KMS-11 (cell line): ENCODE measurements at regions not wholly inside any gene's neighbourhood (a gene's known extent, or its start where the extent isn't known, plus 50 kb on each side); places are given as distances from the start of the nearest gene placed in this dataset.

Experiments
- H2AFZ ChIP-seq: fragments of 200-600 bp; sonication (generic); 2 replicates; pipeline ENCODE4 v1.6.1; 2016; ENCODE audit warnings: antibody characterized with exemption, mixed run types, low read depth
- H3K27ac ChIP-seq: fragments of 200-600 bp; sonication (generic); 2 replicates; pipeline ENCODE4 v1.6.1; 2016; ENCODE audit warnings: mild to moderate bottlenecking, mixed run types
- H3K27me3 ChIP-seq: fragments of 200-600 bp; sonication (generic); 2 replicates; pipeline ENCODE4 v1.6.1; 2017; ENCODE audit warnings: mild to moderate bottlenecking, low read depth, mixed run types, moderate library complexity; ENCODE audit not compliant: insufficient read depth
- H3K36me3 ChIP-seq: fragments of 200-600 bp; sonication (generic); 2 replicates; pipeline ENCODE4 v1.6.1; 2017; ENCODE audit warnings: mild to moderate bottlenecking, mixed run types; ENCODE audit not compliant: insufficient read depth
- H3K4me1 ChIP-seq: fragments of 200-600 bp; sonication (generic); 2 replicates; pipeline ENCODE4 v1.6.1; 2016; ENCODE audit warnings: mild to moderate bottlenecking, low read depth, mixed run types; ENCODE audit not compliant: poor library complexity, severe bottlenecking
- H3K4me2 ChIP-seq: fragments of 200-600 bp; sonication (generic); 2 replicates; pipeline ENCODE4 v1.7.0; 2016; ENCODE audit warnings: mild to moderate bottlenecking, mixed run types
- H3K4me3 ChIP-seq: fragments of 200-600 bp; sonication (generic); IDR thresholded peaks from 2 replicates; pipeline ENCODE4 v1.6.1; 2017; ENCODE audit warnings: low read depth, low read length, mixed read lengths; ENCODE audit not compliant: insufficient read depth
- H3K79me2 ChIP-seq: fragments of 200-600 bp; sonication (generic); 2 replicates; pipeline ENCODE4 v1.6.1; 2016; ENCODE audit warnings: low read depth, mixed run types; ENCODE audit not compliant: insufficient read depth
- H3K9ac ChIP-seq: fragments of 200-600 bp; sonication (generic); 2 replicates; pipeline ENCODE4 v1.6.1; 2016; ENCODE audit warnings: mild to moderate bottlenecking, mixed run types
- H4K20me1 ChIP-seq: fragments of 200-600 bp; sonication (generic); 2 replicates; pipeline ENCODE4 v1.6.1; 2016; ENCODE audit warnings: mild to moderate bottlenecking, mixed run types; ENCODE audit not compliant: insufficient read depth
- TF ChIP-seq, protein P1 (sequence below): fragments of 200-600 bp; sonication (generic); conservative IDR thresholded peaks from 2 replicates; pipeline ENCODE4 v1.6.1; 2017; ENCODE audit warnings: low read depth, mild to moderate bottlenecking, antibody characterized with exemption, low read length, moderate library complexity, mixed read lengths

DNA sequence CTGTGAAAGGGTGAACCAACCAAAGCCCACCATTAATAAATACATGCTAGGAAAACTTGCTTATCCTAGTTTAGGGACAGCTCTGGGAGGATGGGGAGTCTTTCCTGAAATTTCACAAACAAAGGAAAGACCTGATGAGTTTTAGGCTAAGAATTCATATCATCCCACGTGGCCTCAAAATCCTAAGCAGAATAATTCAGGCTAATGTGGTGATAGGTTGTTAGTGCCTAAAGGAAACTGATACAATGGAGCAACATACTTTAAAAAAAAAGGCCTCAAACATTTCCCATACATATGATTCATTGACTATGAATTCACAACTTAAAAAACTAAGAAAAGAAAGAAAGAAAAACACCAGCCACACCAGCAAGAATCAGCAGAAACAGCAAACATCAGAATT lies 126.9 kb upstream of the CNTN4 start:
- no peak overlapping the region for H3K9ac ChIP-seq
- no peak overlapping the region for H3K27ac ChIP-seq
- TF ChIP-seq, protein P1, sequence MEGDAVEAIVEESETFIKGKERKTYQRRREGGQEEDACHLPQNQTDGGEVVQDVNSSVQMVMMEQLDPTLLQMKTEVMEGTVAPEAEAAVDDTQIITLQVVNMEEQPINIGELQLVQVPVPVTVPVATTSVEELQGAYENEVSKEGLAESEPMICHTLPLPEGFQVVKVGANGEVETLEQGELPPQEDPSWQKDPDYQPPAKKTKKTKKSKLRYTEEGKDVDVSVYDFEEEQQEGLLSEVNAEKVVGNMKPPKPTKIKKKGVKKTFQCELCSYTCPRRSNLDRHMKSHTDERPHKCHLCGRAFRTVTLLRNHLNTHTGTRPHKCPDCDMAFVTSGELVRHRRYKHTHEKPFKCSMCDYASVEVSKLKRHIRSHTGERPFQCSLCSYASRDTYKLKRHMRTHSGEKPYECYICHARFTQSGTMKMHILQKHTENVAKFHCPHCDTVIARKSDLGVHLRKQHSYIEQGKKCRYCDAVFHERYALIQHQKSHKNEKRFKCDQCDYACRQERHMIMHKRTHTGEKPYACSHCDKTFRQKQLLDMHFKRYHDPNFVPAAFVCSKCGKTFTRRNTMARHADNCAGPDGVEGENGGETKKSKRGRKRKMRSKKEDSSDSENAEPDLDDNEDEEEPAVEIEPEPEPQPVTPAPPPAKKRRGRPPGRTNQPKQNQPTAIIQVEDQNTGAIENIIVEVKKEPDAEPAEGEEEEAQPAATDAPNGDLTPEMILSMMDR, result no peak
- no peaks in the 10 kb centered on the region for H3K4me1 ChIP-seq
- no peaks in the 10 kb centered on the region for H3K36me3 ChIP-seq
- no peak overlapping the region for H3K4me2 ChIP-seq
- no peak overlapping the region for H2AFZ ChIP-seq
- H3K4me3 ChIP-seq, result no peak overlapping the region
- no peaks in the 10 kb centered on the region for H4K20me1 ChIP-seq
- no peaks in the 10 kb centered on the region for H3K27me3 ChIP-seq
- H3K79me2 ChIP-seq, result no peaks in the 10 kb centered on the region

DNA sequence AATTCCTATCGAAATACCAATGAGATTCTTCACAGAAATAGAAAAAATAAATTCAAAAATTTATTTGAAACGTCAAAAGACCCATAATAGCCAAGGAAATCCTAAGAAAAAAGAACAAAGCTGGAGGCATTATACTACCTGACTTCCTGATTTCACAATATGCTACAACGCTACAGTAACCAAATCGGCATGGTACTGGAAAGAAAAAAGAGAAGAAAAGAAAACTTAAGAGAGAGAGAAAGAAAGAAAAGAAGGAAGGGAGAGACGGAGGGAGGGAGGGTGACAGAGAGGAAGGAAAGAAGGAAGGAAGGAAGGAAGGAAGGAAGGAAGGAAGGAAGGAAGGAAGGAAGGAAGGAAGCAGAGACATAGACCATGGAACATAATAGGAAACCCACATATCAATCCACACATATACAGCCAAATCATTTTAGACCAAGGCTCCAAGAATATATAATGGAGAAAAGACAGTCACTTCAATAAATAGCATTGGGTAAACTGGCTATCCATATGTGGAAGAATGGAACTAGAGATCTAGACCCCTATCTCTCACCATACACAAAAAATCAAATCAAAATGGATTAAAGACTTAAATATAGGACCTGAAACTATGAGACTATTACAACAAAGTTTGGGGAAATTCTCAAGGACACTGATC lies 118.6 kb upstream of the CNTN4 start:
- Histone ChIP-seq H3K36me3 (no peaks in the 10 kb centered on the region), H3K9ac (no peak overlapping the region), H3K27ac (no peak overlapping the region), H3K27me3 (no peaks in the 10 kb centered on the region), H3K4me3 (no peak overlapping the region), H3K4me2 (no peak overlapping the region), H3K79me2 (no peaks in the 10 kb centered on the region), H3K4me1 (no peaks in the 10 kb centered on the region), H4K20me1 (no peaks in the 10 kb centered on the region), H2AFZ (no peak overlapping the region)
- TF ChIP-seq, protein P1, result no peak

DNA sequence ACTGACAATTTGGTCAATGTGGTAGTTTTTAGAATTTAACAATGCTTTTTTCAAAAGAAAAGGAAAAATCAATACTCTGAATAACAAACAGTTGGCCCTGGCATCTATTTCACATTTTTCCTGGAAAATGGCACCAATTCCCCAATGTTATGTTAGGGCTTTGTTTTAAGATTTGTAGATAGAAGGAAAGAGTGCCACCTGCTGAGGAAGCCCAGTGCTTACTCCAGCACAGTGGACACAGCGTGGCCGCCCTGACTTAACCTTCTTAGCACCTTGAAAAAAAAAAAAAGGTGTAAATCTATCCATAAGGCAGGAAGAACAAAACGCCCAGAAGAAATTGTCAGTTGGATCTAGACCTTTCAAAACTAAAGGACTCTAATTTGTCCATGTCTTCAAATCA lies 110.7 kb upstream of the CNTN4 start:
- no peak overlapping the region for H3K27ac ChIP-seq
- no peaks in the 10 kb centered on the region for H3K79me2 ChIP-seq
- no peak overlapping the region for H3K4me3 ChIP-seq
- no peaks in the 10 kb centered on the region for H3K27me3 ChIP-seq
- H4K20me1 ChIP-seq, result no peaks in the 10 kb centered on the region
- no peaks in the 10 kb centered on the region for H3K36me3 ChIP-seq
- no peak overlapping the region for H3K4me2 ChIP-seq
- no peaks in the 10 kb centered on the region for H3K4me1 ChIP-seq
- TF ChIP-seq, protein P1, result no peak
- no peak overlapping the region for H2AFZ ChIP-seq
- H3K9ac ChIP-seq, result no peak overlapping the region

DNA sequence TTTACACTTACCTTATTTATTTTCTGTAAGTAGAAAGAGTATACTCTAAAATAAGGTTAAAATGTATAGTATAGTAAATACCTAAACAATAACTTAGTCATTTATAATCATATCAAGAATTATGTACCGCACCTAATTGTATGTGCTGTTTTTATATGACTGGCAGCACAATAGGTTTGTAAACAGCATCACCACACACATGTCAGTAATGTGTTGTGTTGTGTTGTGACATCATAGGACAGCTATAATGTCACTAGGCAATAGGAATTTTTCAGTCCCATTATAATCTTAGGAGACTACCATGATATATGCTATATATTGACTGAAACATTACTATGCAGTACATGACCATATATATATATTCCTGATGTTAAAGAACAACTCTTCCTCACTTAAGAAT lies 99.9 kb upstream of the CNTN4 start:
- Histone ChIP-seq H2AFZ (no peak overlapping the region), H3K4me3 (no peak overlapping the region), H3K27me3 (no peaks in the 10 kb centered on the region), H3K4me1 (no peaks in the 10 kb centered on the region), H3K27ac (no peak overlapping the region), H3K36me3 (no peaks in the 10 kb centered on the region), H4K20me1 (no peaks in the 10 kb centered on the region), H3K4me2 (no peak overlapping the region), H3K79me2 (no peaks in the 10 kb centered on the region), H3K9ac (no peak overlapping the region)
- TF ChIP-seq, protein P1, result no peak
